Dermis microvascular lymphatic vessel endothelial cell (primary cell): ENCODE measurements at regions not wholly inside any gene's neighbourhood (a gene's known extent, or its start where the extent isn't known, plus 50 kb on each side); places are given as distances from the start of the nearest gene placed in this dataset.
"Not testable (repeated sequence)": the region's sequence is repeated elsewhere in the genome, so short reads cannot be mapped to it uniquely, and the experiment has no call there.

Experiments used
- DNase-seq, 2 donors: peaks; one replicate each; pipeline versions ENCODE4 v3.0.0 to v3.0.0-alpha.2; 2010; ENCODE audit warnings: low read depth in 2 of 2

- no peak for DNase-seq
Observed at GRCh38 chr2:75389271-75389670, 171.5 kb downstream of the EVA1A start.

- no peak for DNase-seq
Observed at GRCh38 chr2:75381032-75381431, 179.7 kb downstream of the EVA1A start.

GRCh38 chr2:75379476-75380210 is 180.3 kb upstream of the TACR1 start:
- no peak for DNase-seq

GRCh38 chr2:75375646-75376582 is 176.6 kb upstream of the TACR1 start:
- no peak for DNase-seq

- DNase-seq: not testable (repeated sequence)
Observed at GRCh38 chr2:75374414-75374957, 175.2 kb upstream of the TACR1 start.

- DNase-seq: no peak
Observed at GRCh38 chr2:75367401-75367800, 168.1 kb upstream of the TACR1 start.

GRCh38 chr2:75361486-75361885 is 162.2 kb upstream of the TACR1 start:
- DNase-seq: no peak

GRCh38 chr2:75360945-75361344 is 161.6 kb upstream of the TACR1 start:
- no peak for DNase-seq

- no peak for DNase-seq
Observed at GRCh38 chr2:75356865-75357264, 157.5 kb upstream of the TACR1 start.

GRCh38 chr2:75353131-75353530 is 153.8 kb upstream of the TACR1 start:
- DNase-seq: no peak

- no peak for DNase-seq
Observed at GRCh38 chr2:75348307-75348706, 149.0 kb upstream of the TACR1 start.

- no peak for DNase-seq
Observed at GRCh38 chr2:75344146-75344545, 144.8 kb upstream of the TACR1 start.

- DNase-seq: no peak
Observed at GRCh38 chr2:75342504-75343175, 143.3 kb upstream of the TACR1 start.

- DNase-seq: no peak
Observed at GRCh38 chr2:75340560-75340959, 141.2 kb upstream of the TACR1 start.

GRCh38 chr2:75338461-75338860 is 139.1 kb upstream of the TACR1 start:
- DNase-seq: no peak

GRCh38 chr2:75337619-75338018 is 138.3 kb upstream of the TACR1 start:
- DNase-seq: no peak

GRCh38 chr2:75337016-75337415 is 137.7 kb upstream of the TACR1 start:
- DNase-seq: no peak

GRCh38 chr2:75336451-75336850 is 137.1 kb upstream of the TACR1 start:
- no peak for DNase-seq

GRCh38 chr2:75334076-75334475 is 134.8 kb upstream of the TACR1 start:
- no peak for DNase-seq

GRCh38 chr2:75333646-75334045 is 134.3 kb upstream of the TACR1 start:
- DNase-seq: no peak

- DNase-seq: no peak
Observed at GRCh38 chr2:75328156-75328555, 128.8 kb upstream of the TACR1 start.

GRCh38 chr2:75327334-75327733 is 128.0 kb upstream of the TACR1 start:
- no peak for DNase-seq
